Right ventricle myocardium inferior (tissue), 1 donor: ENCODE measurements at regions not wholly inside any gene's neighbourhood (a gene's known extent, or its start where the extent isn't known, plus 50 kb on each side); places are given as distances from the start of the nearest gene placed in this dataset.

Experiments used
- ATAC-seq: fragments of 200-7000 bp; cut with Tn5 transposase; one replicate; pipeline ENCODE4 v1.9.1; 2020; ENCODE audit warnings: mild to moderate bottlenecking, moderate library complexity
- DNase-seq: peaks from one replicate; pipeline ENCODE4 v3.0.0; 2021; ENCODE audit errors: missing footprints
- intact Hi-C: fragments of 100-400 bp; cut with DNase I; formaldehyde crosslinking; loops from one replicate; pipeline ENCODE4 v1.11.0; 2022
- donor health status: DM: no; HTN: yes; CAD: no; lungs with severe emphysema.

- intact Hi-C loops: no loop called here
- DNase-seq (no peak), ATAC-seq (no peak)
These were observed 319.8 kb downstream of the ETAA1 start for GRCh38 chr2:67716895-67717396.

DNA sequence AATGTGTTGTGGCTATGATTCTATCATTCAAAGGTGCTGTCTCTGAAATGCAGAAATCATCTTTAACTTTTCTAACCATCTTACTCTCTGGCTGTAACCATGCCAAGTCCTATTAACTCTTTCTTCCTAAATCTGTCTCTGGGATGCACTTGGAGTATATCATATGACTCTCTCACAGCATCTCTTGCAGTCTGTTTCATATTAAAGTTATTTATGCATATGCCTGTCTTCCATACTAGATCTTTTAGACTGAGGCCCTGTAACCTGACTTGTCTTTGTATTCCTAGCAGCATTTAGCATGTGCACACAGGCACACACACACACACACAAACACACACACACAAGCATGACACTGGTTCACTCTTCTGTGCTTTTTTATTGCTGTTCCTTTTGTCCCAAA lies 320.6 kb downstream of the ETAA1 start:
- no peak for ATAC-seq
- DNase-seq: no peak
- intact Hi-C loops: no loop called here

DNA sequence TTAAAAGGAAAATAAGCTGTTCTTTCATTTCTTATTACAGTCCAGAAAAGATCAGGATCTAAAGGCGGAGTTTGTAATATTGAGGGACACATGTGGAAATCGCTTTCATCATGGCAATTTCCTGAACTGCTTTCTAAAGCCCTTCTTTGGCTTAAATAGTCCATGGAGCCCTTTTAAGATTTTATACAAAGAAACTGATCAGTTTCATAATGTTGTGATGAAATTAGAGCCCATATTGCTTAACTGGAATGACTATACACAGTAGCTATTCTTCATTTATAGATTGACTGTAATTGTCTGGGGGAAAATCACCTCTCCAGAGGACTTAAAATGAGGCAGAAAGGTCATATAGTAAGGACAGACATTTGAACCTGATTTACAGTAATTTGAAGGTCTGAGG lies 322.2 kb downstream of the ETAA1 start:
- intact Hi-C loops: no loop called here
- DNase-seq (no peak), ATAC-seq (no peak)

- intact Hi-C loops: no loop called here
- no peak for DNase-seq
- no peak for ATAC-seq
These were observed 324.4 kb downstream of the ETAA1 start for GRCh38 chr2:67721516-67721915.

- DNase-seq (no peak), ATAC-seq (no peak)
- intact Hi-C loops: no loop called here
These were observed 327.1 kb downstream of the ETAA1 start for GRCh38 chr2:67724261-67724660.

- DNase-seq: no peak
- intact Hi-C loops: no loop called here
- ATAC-seq: no peak
These were observed 328.6 kb downstream of the ETAA1 start for GRCh38 chr2:67725731-67726130.

DNA sequence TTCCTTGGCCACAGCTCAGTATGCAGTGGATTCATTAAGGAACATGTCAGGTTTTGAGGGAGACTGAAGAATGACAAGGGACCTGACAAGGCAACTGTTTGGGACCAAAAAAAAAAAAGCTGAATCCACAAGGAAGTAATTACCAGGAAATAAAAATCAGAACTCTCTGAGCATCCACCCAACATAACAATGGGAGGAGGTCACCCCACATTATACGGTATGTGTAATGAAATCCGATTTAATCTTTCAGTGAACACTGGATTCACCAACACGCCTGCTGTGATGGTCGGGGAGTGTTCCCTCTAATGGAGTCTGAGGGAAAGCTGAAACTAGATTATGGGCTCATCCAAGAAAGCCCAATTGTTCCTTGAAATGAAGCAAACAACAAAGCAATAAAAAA lies 329.3 kb downstream of the ETAA1 start:
- intact Hi-C loops: no loop called here
- ATAC-seq: no peak
- no peak for DNase-seq

DNA sequence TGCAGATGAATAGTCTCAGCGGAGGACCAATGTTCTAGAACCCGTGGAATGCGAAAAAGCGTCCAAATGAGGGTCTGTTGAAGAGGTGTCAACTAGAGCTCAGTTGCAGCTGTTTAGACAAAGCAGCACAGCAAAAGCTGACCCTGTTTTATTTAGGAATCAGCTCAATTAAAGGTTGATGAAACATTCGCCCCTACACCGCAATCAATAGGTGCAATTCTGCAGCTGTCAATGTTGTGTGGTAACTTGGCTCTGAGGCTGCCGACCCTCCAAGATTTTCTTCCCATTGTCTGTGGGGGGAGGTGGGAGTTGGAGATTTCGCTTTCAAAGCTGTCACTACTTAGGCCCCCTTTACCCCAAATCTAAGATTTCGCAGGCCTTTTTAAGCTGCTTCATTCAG lies 330.0 kb downstream of the ETAA1 start:
- DNase-seq (no peak), ATAC-seq (no peak)
- intact Hi-C loops: no loop called here

GRCh38 chr2:67727623-67728022 lies 330.5 kb downstream of the ETAA1 start:
- ATAC-seq (no peak), DNase-seq (no peak)
- intact Hi-C loops: no loop called here

GRCh38 chr2:67729474-67729873 lies 332.3 kb downstream of the ETAA1 start:
- DNase-seq (no peak), ATAC-seq (no peak)
- intact Hi-C loops: no loop called here

DNA sequence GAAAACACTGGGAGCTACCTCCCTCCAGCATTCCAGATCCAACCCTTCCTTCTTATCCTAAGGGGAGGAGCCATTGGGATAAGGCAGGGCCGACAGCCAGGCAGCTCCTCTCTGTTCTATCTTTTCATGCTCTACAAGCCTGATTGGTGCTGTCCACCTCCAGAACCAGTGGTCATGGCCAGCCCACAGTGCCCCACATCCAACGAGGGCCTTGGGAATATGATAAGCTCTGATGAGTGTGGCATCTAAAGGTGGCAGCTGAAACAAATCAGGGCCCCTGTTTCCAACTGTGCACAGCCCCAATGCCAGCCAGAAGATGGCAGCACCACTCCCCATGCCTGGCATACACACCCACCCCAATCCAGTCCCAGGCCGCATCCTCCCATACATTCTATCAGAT lies 329.3 kb downstream of the C1D start:
- intact Hi-C loops: no loop called here
- ATAC-seq (peak; percentile 52), DNase-seq (no peak)

- intact Hi-C loops: no loop called here
- ATAC-seq (no peak), DNase-seq (no peak)
These were observed 310.6 kb downstream of the C1D start for GRCh38 chr2:67752199-67752598.

DNA sequence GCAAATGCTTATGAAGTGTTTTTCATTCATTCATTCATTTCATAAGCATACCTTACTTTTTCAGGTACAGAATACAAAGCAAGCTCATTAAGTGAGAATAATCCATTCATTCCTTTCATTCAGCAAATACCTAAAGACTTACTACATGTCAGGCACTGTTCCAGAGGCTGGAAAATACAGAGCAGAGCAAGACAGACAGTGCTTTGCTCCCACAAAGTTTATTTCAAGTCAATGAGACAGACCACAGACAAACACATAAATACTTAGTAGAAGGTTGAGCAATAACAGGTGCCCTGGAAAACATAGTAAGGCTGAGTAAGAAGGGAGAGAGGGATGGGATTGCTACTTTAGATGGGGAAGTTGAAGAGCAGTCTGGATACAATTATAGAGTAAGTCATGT lies 309.8 kb downstream of the C1D start:
- intact Hi-C loops: no loop called here
- ATAC-seq (no peak), DNase-seq (no peak)

DNA sequence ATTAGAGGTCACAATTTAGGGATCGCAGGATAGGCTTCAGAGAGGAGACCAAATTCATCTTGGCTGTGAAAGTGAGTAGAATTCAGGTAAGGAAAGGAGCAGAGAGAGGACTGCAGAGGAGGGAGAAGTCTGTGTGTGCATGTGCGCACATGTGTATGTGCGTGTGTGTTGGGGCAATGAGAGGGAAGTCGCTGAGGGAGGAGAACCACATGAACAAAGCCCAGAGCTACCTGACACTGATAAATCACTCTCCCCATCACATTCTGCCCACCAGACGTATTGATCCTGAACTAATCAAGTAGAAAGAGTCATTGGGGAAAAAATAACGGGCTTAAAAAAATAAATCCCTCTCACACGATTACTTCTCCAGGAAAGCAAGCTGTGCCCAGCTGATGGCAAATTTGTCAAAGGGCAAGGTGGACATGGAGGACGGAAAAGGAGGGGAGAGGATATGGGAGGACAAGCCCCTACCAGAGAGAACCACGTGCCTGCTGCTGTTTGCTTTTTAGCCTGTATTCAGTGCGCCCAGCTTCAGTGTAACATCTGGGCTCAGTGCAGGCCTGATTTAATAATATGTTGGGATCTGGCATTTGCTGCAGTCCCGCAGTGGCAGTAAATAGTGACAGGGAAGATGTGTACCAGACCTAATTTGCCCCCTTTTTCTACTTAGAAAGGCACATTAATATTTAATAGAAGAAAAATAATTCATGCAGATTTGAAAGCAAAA lies 307.5 kb downstream of the C1D start:
- ATAC-seq: no peak
- intact Hi-C loops: no loop called here

DNA sequence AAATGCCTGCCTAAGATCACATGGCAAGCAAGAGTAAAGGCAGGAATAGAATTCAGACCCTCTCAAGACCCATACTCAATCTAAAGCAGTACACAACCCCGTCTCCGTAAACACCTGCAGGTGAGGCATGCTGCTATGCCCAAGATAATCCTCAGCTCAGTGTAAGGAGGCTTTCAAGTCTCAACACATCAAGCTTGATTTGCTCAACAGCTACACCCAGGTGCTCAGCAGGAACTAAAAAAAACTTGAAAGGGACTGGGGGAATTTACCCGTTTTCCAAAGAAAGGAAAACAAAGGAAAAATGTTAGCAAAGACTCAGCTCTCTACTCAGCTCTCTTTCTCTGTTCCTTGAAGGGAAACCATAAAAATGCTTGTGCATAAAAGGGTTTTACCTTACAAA lies 301.8 kb downstream of the C1D start:
- intact Hi-C loops: no loop called here
- ATAC-seq (no peak), DNase-seq (no peak)

More for the DNA sequence above, 307.5 kb downstream of the C1D start:
- no peak for DNase-seq

DNA sequence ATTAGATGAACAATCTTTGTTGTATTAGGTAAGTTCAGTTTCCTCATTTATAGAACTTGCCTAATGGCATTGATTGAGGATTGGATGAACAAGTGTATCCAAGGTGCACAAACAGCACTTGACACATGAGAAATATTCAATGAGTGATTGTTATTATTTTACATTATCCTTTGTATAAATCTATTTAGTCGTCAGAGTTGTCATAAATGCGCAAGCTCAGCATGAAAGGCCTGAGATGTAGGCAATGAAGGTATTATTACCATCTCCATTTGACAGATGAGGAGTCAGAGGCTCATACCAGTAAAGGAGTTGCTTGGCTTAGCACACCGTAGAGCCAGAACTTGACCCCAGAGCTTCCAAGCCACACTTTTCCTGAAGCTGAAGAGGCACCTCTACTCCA lies 291.4 kb downstream of the C1D start:
- intact Hi-C loops: no loop called here
- ATAC-seq (no peak), DNase-seq (no peak)

DNA sequence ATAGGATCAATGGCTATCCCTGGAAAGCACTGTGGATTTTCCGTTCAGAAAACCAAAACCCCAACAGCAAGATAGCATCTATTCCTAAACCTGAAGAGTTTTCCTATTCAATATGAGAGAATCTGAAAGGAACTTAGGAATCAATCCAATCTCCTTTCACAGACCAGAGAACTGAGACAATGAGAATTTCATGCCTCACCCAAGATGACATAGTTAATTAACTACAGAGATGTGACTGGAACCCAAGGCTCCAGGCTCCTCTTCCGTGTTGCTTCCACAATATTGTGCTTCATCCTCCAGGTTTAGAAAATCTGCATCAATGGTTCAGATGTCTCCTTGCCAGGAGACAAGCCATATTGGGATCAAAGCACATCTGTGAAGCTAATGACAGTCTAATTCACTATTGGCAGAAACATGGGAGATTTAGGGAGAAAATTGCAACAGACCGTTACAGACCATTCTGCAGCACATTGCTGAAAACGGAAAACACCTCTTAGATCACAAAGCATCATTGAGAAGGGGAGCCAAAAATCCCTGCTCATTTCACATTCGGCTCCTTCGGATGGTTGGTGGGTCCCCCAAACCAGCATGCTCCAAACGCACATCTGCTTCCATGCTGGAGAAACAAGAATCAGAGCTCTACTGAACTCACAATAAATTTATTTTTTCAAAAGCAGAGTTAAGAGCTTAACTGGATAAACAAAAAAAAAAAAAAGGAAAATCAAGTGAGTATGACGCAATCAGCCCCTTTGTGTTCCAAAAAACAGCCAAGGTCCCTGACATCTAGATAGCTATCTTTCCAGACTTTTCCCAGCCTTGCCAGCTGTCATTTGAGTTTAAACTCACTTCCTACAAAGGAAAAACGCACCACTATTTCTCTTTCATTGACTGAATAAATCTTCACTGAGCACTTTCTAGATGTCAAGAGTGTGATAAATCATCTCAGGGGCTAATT lies 290.3 kb downstream of the C1D start:
- no peak for DNase-seq
- intact Hi-C loops: no loop called here
- peak; percentile 26 for ATAC-seq

GRCh38 chr2:67773851-67774250 lies 289.0 kb downstream of the C1D start:
- DNase-seq: no peak
- peak; percentile 34 for ATAC-seq

GRCh38 chr2:67776276-67776675 lies 286.5 kb downstream of the C1D start:
- intact Hi-C loops: no loop called here
- no peak for DNase-seq
- no peak for ATAC-seq

More at GRCh38 chr2:67773851-67774250, 289.0 kb downstream of the C1D start:
- intact Hi-C loops: no loop called here

GRCh38 chr2:67777010-67777409 lies 285.8 kb downstream of the C1D start:
- DNase-seq: no peak
- ATAC-seq: no peak
- intact Hi-C loops: no loop called here
